ENCODE measurements at regions not wholly inside any gene's neighbourhood (a gene's known extent, or its start where the extent isn't known, plus 50 kb on each side); places are given as distances from the start of the nearest gene placed in this dataset.

DNA sequence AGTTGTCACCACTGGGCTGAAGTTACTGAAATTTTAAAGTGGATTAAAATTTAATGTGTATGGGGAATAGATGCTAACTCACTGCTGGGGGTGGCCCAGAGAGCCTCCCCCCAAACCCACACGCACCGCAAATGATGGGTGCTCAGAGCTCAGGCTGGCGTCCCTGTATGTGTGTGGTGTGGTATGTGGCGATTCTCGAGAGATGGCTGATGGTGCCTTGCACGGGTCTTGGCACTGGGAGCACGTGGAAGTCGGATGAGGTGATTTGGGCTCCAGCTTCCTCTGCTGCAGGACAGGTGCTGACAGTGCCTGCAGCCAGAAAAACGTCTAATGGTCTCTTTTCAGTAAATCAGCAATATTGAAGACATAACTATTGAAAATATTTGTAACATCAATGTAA lies 1473.3 kb downstream of the TBC1D22A start:
- Histone ChIP-seq H3K4me3 (no peak overlapping the region), H3K36me3 (no peaks in the 10 kb centered on the region), H3K27me3 (replicated peaks in 1 of 7) (peaks cover 0 to 9% (median 0%) of the 10 kb centered on the region in 7 donors), H3K27ac (no peak overlapping the region), H3K4me1 (no peaks in the 10 kb centered on the region), H3K9me3 (peaks cover 3 to 39% (median 33%) of the 10 kb centered on the region in 8 donors)
- intact Hi-C loops (cut with DNase I; ENCODE audit: low total_unique reads): no loop called here
- WGBS, 5 donors: 83 to 92% (median 86%) methylated on average over 9 of the region's 9 CpGs
- TF ChIP-seq CTCF (IDR thresholded peaks at IDR 0.05 in 8 of 11, conservative IDR thresholded peaks at IDR 0.05 in 3 of 11) (no peak), POLR2AphosphoS5 (IDR thresholded peaks at IDR 0.05) (no peak), POLR2A (IDR thresholded peaks at IDR 0.05) (no peak)
- peak; percentile 33 for DNase-seq

DNA sequence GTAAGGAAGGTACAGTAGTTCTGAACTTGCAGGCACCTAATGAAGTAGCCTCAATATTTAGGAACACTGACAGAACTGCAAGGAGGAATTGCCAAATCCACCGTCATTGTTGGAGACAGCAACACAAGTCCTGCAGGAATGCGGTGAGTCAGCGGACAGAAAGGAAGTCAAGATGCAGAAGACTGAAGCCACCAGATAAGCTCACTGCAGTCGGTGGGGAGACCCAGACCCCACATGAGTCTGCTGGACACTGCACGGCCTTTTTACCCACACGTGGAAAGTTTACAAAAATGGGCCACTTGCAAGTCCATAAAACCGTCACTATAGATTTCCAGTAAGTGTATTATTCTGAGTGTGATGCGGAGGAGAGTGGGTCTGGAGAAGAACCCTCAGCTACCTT lies 1471.6 kb downstream of the TBC1D22A start:
- Histone ChIP-seq H3K4me1 (no peaks in the 10 kb centered on the region), H3K4me3 (no peak overlapping the region), H3K9me3 (peaks cover 3 to 46% (median 33%) of the 10 kb centered on the region in 8 donors), H3K27ac (no peak overlapping the region), H3K36me3 (no peaks in the 10 kb centered on the region), H3K27me3 (replicated peaks in 1 of 7) (peaks cover 0 to 9% (median 0%) of the 10 kb centered on the region in 7 donors)
- intact Hi-C loops (cut with DNase I; ENCODE audit: low total_unique reads): no loop called here
- no peak for DNase-seq
- TF ChIP-seq POLR2A (IDR thresholded peaks at IDR 0.05): no peak
- TF ChIP-seq POLR2AphosphoS5 (IDR thresholded peaks at IDR 0.05): no peak
- 84 to 92% (median 86%) methylated on average over 8 of the region's 8 CpGs for whole genome bisulfite sequencing, 5 donors

DNA sequence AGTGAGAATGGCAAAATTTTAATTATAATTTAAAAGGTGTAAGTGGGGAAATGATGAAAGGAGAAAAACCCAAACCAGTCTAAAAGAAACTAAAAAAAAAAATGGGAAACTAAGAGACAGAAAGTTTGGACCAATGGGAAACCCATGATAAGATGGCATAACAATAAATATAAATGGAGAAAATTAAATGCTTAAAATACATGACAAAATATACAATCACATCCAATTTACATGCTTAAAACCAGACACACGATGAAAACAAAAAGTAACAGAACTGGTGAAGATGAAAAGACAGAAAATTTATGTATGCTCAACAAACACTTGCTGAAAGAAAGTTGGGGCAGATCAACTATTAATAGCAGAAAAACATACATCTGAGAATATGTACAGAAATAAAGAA lies 1471.1 kb downstream of the TBC1D22A start:
- DNase-seq: no peak
- WGBS, 5 donors: 85 to 95% (median 94%) methylated on average over 1 of the region's 1 CpG
- no peaks in the 10 kb centered on the region for H3K4me1 ChIP-seq
- no peaks in the 10 kb centered on the region for H3K36me3 ChIP-seq
- no peak for TF ChIP-seq POLR2AphosphoS5 (IDR thresholded peaks at IDR 0.05)
- TF ChIP-seq POLR2A (IDR thresholded peaks at IDR 0.05): no peak
- TF ChIP-seq CTCF (IDR thresholded peaks at IDR 0.05 in 8 of 11, conservative IDR thresholded peaks at IDR 0.05 in 3 of 11): no peak
- H3K27me3 ChIP-seq (replicated peaks in 1 of 7): peaks cover 0 to 6% (median 0%) of the 10 kb centered on the region in 7 donors
- intact Hi-C loops (cut with DNase I; ENCODE audit: low total_unique reads): no loop called here
- no peak overlapping the region for H3K4me3 ChIP-seq
- H3K27ac ChIP-seq: no peak overlapping the region
- peaks cover 3 to 46% (median 33%) of the 10 kb centered on the region in 8 donors for H3K9me3 ChIP-seq

- Histone ChIP-seq H3K36me3 (no peaks in the 10 kb centered on the region), H3K27me3 (replicated peaks in 1 of 7) (peaks cover 0 to 22% (median 0%) of the 10 kb centered on the region in 7 donors), H3K4me1 (no peaks in the 10 kb centered on the region), H3K27ac (no peak overlapping the region), H3K4me3 (no peak overlapping the region), H3K9me3 (peaks cover 0 to 34% (median 23%) of the 10 kb centered on the region in 8 donors)
- intact Hi-C loops (cut with DNase I; ENCODE audit: low total_unique reads): no loop called here
- DNase-seq: peak; percentile 24
- TF ChIP-seq POLR2A (IDR thresholded peaks at IDR 0.05) (no peak), CTCF (IDR thresholded peaks at IDR 0.05 in 8 of 11, conservative IDR thresholded peaks at IDR 0.05 in 3 of 11) (no peak), POLR2AphosphoS5 (IDR thresholded peaks at IDR 0.05) (no peak)
- WGBS, 5 donors: 90 to 95% (median 93%) methylated on average over 4 to 5 of the region's 5 CpGs
Observed at GRCh38 chr22:48228468-48228867, 1466.0 kb downstream of the TBC1D22A start.

Measured in spleen (tissue), 11 donors.